ENCODE measurements at regions not wholly inside any gene's neighbourhood (a gene's known extent, or its start where the extent isn't known, plus 50 kb on each side); places are given as distances from the start of the nearest gene placed in this dataset.

DNA sequence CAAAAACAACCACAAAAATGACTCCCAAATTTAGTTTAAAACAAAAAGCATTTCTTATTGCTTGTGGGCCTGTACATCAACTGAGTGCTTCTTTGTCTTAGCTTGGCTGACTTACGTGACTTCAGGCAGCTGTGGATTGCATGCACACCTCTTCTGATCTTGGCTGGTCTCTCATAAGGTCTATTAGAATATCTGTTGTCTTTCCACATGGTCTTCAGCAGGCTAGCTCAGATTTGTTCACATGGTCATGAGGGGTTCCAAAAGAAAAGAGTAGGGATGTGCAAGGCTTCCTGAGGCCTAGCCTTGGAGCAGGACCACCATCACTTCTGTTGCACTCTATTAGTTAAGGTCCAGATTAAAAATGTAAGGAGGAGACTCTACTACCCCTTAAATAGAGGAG is 120.1 kb downstream of the LRRC70 start:
- no peak for DNase-seq

DNA sequence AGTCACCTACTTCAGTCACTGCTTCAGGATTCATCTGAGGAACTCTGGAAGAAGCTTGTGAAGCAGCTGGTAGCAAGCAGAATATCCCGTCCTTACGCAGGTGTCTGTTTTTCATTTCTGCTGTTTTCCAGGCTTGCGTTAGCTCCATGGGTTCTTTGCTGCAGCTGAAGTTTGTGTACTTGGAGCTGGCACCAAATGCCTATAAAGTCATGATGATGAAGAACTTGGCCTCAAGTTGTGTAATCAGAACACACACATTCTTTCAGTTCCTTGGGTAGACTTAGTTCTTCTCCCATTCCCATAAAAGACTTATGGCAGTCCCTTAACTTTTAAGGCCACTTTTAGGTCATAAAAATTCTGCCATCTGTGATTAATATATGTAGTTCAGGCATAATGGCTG is 116.7 kb downstream of the LRRC70 start:
- DNase-seq, result no peak

- no peak for DNase-seq
Observed at GRCh38 chr5:62692946-62693713, 114.5 kb downstream of the LRRC70 start.

DNA sequence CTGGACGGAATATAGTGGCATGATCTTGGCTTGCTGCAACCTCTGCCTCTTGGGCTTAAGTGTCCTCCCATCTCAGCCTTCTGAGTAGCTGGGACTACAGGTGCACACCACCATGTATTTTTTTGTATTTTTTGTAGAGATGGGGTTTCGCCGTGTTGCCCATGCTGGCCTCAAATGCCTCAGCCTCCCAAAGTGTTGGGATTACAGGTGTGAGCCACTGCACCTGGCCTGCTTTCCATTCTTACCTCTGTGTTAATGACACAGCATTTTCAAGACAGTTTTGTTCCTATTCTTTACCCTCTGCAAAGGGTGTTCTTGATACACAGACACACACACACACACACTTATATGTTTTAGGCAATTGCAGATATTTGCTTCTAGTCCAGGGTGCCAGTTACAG is 113.3 kb downstream of the LRRC70 start:
- DNase-seq, result no peak

DNA sequence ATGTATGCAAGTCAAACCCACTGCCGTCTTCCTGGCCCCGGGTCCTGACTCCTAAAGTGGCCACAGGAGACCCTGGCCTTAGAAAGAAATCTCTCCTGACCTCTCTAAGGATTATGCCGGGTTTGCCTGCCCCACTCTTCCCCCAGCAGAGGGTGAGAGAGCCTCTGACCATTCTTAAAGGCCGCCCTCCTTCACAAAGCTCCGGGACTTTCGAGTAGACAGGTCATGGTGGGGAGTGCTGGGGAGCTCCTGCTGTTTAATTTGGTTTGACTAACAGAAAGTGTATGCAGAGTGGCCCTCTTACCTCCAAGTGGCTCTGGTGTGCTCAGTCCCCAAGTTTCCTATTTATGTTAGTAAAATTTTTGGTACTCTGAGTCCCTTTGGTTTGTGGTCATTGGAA is 111.8 kb downstream of the LRRC70 start:
- no peak for DNase-seq

GRCh38 chr5:62689599-62690368 is 111.2 kb downstream of the LRRC70 start:
- DNase-seq, result no peak

- DNase-seq, result no peak
Observed at GRCh38 chr5:62686692-62687091, 108.1 kb downstream of the LRRC70 start.

GRCh38 chr5:62685221-62685620 is 106.6 kb downstream of the LRRC70 start:
- DNase-seq, result no peak

GRCh38 chr5:62684310-62684709 is 105.7 kb downstream of the LRRC70 start:
- DNase-seq, result no peak

- no peak for DNase-seq
Observed at GRCh38 chr5:62682059-62682458, 103.4 kb downstream of the LRRC70 start.

DNA sequence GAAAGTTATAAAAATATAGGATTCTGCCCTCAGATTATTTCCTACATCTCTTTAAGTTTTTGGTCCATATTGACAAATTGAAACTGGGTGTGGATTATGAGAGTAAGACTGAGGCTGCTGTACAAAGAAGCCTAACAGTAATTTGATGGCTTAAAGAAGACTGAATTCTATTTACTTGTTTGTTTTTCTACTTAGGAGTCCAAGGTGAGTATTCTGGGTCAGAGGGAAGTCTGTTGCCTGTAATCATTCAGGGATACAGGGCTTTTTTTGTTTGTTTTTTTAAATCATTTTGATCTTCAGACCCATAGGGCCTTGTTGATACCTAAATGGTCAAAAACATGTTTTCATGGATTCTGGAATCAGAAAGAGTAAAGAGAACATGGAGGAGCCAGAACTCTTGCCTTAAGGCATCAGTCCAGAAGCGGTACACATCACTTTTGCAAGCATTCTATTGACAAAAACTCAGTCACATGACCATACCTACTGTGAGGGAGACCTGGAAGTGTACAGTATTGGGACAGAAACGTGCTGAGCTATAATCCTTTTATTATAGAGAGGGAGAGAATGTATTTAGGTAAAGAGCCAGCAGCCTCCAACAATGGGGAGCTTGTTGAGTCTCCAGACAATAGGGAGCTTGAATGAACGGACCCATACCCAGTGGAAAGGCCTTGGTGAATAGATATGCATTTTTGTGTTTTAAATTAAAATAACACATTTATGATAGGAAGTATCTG is 102.7 kb downstream of the LRRC70 start:
- DNase-seq, result no peak

GRCh38 chr5:62680121-62680520 is 101.5 kb downstream of the LRRC70 start:
- DNase-seq, result no peak
